ENCODE measurements at regions not wholly inside any gene's neighbourhood (a gene's known extent, or its start where the extent isn't known, plus 50 kb on each side); places are given as distances from the start of the nearest gene placed in this dataset.

DNA sequence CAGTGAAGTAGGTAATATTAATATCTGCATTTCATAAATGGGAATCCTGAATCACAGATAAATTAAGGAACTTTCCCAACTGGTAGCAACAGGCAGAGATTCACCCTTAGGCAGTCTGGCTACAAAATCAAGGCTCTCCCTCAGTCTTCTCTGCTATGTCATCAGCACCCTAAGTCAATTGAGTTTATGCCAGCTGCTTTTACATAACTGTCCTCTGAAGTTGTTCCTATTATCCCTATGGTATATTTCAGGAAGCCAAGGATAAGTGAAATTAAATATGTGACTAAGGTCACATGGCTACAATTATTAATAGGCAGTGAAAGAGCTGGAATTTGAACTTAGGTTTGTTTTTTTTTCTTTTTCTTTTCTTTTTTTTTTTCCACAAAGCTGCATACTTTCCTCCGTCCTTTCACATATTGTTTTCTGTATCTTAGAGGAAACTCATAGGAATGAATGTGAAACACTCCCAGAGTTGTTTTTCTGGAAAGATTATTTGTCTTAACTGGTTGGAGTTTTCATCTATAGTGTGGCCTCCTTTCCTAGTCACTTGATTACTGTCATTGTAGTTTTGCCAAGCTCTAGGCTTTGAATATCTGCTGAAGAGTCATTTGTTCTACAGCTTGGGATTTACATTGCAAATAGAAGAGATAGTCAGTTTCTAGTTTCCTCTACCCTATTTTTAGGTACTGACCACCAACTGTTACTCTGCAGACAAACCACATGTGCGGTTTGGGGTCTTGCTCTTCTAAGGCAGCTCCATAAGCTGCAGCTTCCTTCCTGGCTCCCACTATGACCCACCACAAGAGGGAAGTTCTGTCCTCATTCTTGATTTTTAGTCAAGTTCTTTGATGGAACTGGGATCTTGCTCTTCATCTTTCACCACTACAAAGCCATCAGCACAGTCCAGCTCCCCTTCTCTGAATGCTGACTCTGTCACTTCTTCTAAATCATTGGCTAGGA is 338.0 kb upstream of the KIAA1217 start:
- Histone ChIP-seq H3K27ac (no peak overlapping the region), H3K4me3 (no peak overlapping the region)
- TF ChIP-seq, protein P1, sequence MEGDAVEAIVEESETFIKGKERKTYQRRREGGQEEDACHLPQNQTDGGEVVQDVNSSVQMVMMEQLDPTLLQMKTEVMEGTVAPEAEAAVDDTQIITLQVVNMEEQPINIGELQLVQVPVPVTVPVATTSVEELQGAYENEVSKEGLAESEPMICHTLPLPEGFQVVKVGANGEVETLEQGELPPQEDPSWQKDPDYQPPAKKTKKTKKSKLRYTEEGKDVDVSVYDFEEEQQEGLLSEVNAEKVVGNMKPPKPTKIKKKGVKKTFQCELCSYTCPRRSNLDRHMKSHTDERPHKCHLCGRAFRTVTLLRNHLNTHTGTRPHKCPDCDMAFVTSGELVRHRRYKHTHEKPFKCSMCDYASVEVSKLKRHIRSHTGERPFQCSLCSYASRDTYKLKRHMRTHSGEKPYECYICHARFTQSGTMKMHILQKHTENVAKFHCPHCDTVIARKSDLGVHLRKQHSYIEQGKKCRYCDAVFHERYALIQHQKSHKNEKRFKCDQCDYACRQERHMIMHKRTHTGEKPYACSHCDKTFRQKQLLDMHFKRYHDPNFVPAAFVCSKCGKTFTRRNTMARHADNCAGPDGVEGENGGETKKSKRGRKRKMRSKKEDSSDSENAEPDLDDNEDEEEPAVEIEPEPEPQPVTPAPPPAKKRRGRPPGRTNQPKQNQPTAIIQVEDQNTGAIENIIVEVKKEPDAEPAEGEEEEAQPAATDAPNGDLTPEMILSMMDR (IDR thresholded peaks at IDR 0.05), result no peak
- no peak for DNase-seq (ENCODE audit: low spot score)

DNA sequence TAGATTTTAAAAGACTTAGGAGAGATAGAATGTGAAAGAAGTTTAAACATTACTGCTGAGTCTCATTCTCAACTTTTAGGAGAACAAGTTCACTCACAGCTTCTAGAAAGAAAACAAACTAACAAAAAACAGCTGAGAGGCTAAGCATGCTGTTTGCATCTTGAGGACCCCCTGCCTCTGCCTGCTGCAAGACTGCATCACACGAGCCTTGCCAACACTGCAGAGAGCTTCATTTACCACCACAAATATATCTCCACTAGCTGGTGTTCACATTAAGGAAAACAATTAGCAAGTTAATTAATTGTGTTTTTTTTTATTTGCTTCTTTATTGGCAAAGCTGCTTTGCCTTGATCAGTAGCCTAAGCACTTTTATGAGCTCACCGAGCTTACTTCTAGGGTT is 336.6 kb upstream of the KIAA1217 start:
- DNase-seq (ENCODE audit: low spot score), result no peak
- Histone ChIP-seq H3K4me3 (no peak overlapping the region), H3K27ac (no peak overlapping the region)
- TF ChIP-seq, protein P1 (IDR thresholded peaks at IDR 0.05), result no peak

DNA sequence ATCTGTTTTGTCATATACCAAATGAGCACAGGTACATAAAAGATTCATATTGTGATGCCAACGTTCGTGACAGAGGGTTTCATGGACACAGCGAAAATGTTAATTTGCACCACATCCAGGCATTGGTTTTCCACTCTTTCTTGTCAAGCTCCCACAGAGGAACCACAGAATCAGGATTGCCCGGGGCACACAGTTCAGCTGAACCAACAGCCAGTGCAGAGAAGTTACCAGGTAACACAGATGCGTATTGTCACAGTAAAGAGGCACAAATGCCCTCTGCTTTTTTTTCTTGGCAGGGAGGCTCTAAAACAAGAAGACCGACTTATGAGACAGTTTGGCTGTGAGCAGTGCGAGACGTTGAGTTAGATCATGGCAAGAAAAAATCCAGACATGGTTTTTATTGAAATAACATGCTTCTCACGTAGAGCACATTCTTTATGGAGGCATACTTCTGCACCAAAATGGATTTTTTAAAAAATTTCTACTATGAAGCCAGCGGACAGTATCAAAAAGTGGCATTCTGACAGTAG is 331.1 kb upstream of the KIAA1217 start:
- Histone ChIP-seq H3K27ac (no peak overlapping the region), H3K4me3 (no peak overlapping the region)
- TF ChIP-seq, protein P1 (IDR thresholded peaks at IDR 0.05), result no peak
- DNase-seq (ENCODE audit: low spot score), result no peak

DNA sequence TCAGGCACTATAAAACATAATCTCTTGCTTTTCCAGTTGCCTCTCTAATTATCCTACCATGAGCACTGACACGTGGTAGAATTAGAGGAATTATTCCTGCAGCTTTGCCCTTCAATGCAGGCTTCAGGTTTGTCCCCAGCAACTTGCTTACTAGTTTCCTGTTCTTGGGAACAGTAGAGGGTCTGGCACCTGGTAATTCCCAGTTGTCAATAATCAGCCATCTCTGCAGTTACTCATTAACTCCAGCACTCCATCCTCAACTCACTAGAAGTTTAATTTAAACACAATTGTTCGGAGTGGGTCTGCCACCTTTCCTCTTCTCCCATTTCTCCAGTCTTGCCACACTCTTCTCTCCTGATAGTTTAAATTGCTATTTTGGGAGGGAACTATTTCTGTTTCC is 324.3 kb upstream of the KIAA1217 start:
- TF ChIP-seq, protein P1 (IDR thresholded peaks at IDR 0.05), result no peak
- no peak overlapping the region for H3K27ac ChIP-seq
- DNase-seq (ENCODE audit: low spot score), result no peak
- H3K4me3 ChIP-seq, result no peak overlapping the region

DNA sequence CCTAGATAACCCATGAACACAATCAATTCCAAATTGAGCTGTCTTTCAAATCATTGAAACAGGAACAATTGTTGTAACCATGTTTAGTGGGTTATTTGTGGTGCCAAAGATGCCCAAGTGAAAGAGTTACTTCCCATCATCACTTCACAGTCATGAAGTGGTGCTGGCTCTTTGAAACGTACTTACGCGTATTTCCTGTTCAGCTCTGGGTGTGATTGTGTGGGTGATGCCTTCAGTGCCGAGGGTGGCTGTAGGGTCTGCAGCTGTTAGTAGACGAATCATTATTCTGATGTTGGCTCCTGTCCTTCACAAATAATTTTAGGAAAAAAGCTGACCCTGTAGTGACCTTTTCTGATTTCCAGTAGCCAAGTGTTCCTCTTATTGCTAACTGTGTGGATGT is 323.1 kb upstream of the KIAA1217 start:
- no peak for DNase-seq (ENCODE audit: low spot score)
- H3K27ac ChIP-seq, result no peak overlapping the region
- TF ChIP-seq, protein P1 (IDR thresholded peaks at IDR 0.05), result no peak
- no peak overlapping the region for H3K4me3 ChIP-seq

DNA sequence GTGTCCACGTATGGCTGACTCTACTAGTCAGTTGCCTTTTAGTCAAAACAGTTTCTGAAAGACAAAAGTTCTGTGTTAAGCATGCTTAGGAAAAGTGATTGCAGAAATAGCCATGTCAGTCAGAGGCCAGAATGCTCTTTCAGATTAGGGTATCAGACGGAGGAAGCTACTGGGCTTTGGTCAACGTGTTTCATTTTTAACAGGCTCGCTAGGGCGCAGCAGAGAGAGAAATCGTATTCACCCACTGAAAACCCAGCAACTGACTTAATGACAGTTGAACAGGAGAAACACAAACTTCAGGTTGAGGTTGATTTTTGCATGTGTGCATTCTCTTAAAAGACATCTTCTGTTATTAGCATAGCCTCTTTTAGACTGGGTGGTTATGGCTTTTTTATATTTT is 322.6 kb upstream of the KIAA1217 start:
- no peak for DNase-seq (ENCODE audit: low spot score)

More for the DNA sequence above, 322.6 kb upstream of the KIAA1217 start:
- no peak overlapping the region for H3K27ac ChIP-seq
- no peak overlapping the region for H3K4me3 ChIP-seq
- TF ChIP-seq, protein P1 (IDR thresholded peaks at IDR 0.05), result no peak

Data from coronary artery (tissue), 2 donors.